ENCODE measurements at regions not wholly inside any gene's neighbourhood (a gene's known extent, or its start where the extent isn't known, plus 50 kb on each side); places are given as distances from the start of the nearest gene placed in this dataset.

- TF ChIP-seq CTCF (IDR thresholded peaks at IDR 0.05; ENCODE audit: borderline replicate concordance, extremely low read depth, low read length, poor library complexity, severe bottlenecking) (no peak), EZH2 (IDR thresholded peaks at IDR 0.05; ENCODE audit: borderline replicate concordance, low read depth, low read length, severe bottlenecking) (no peak)
Measured at GRCh38 chr12:67394550-67394949, 125.4 kb downstream of the CAND1 start.
